Stimulated activated CD8-positive, alpha-beta memory T cell treated with anti-CD3 and anti-CD28 coated beads, Interleukin-4, amount 100 ng/mL, for 24 hours (primary cell): ENCODE measurements at regions not wholly inside any gene's neighbourhood (a gene's known extent, or its start where the extent isn't known, plus 50 kb on each side); places are given as distances from the start of the nearest gene placed in this dataset.
A peak's percentile ranks its signal among the peaks of the same experiment; 100 is the strongest.
"Not testable (repeated sequence)": the region's sequence is repeated elsewhere in the genome, so short reads cannot be mapped to it uniquely, and the experiment has no call there.

Experiments
- DNase-seq: peaks from one replicate; pipeline ENCODE4 v3.0.0-alpha.2; 2020; ENCODE audit warnings: low read depth

- no peak for DNase-seq
Observed at GRCh38 chr3:35849496-35849895, 210.2 kb downstream of the ARPP21 start.

GRCh38 chr3:35849963-35850362 lies 210.6 kb downstream of the ARPP21 start:
- no peak for DNase-seq

- DNase-seq, result no peak
Observed at GRCh38 chr3:35857004-35857403, 217.7 kb downstream of the ARPP21 start.

DNA sequence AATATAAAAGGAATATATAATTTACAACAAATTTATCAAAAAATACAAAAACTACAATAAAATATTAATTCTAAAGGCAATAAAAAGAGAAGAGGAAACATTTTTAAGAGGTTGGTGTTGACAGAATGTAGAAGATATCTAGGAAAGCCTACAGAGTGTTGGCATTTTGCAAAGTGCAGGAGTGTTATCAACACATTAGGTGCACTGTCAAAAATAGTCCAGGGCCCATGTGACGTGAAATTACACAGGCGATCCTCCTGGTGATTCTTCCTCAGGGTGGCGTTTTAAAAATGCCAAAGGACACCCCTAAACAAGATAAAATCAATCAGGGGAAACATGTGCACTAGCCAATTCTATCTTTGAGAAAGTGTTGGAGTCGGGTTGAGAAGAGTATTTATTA lies 222.7 kb downstream of the ARPP21 start:
- no peak for DNase-seq

DNA sequence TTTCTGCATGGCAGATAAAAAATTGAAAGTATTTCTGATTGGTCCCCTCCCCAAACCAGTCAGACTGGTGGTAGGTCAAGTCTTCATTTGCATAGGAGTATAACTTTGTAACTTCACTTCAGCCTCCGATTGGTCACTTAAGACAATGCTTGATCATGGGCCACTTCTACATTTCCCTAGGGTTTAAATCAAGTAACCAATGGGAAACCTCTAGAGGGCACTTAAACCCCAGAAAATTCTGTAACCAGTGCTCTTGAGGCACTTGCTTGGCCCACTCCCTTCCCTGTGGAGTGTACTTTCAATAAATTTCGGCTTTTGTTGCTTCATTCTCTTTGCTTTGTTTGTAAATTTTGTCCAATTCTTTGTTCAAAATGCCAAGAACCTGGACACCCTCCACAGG lies 225.5 kb downstream of the ARPP21 start:
- DNase-seq, result no peak

GRCh38 chr3:35867791-35868190 lies 228.5 kb downstream of the ARPP21 start:
- no peak for DNase-seq

DNA sequence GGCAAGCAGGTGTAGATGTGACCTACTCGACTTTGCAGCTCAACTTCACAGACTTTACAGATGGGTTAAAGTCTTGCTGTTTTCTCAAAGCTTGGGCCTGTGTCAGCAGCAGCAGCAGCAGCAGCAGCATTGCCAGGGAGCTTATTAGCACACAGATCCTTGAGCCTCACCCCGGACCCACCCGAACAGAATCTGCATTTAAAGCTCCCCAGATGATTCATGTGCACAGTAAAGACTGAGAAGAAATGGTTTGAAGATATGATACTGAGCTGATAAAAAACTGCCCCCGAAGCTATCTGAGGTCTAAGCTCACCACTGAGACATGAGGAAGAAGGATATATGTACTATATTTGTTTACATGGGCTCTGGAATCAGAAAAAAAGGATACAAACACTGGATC lies 231.7 kb downstream of the ARPP21 start:
- DNase-seq, result no peak

GRCh38 chr3:35883929-35884328 lies 244.6 kb downstream of the ARPP21 start:
- DNase-seq, result no peak

- DNase-seq, result no peak
Observed at GRCh38 chr3:35894735-35895134, 255.4 kb downstream of the ARPP21 start.

- DNase-seq, result no peak
Observed at GRCh38 chr3:35899245-35899644, 259.9 kb downstream of the ARPP21 start.

GRCh38 chr3:35900079-35900478 lies 260.8 kb downstream of the ARPP21 start:
- DNase-seq, result no peak

- peak; percentile 5 for DNase-seq
Observed at GRCh38 chr3:35908366-35909232, 269.3 kb downstream of the ARPP21 start.

DNA sequence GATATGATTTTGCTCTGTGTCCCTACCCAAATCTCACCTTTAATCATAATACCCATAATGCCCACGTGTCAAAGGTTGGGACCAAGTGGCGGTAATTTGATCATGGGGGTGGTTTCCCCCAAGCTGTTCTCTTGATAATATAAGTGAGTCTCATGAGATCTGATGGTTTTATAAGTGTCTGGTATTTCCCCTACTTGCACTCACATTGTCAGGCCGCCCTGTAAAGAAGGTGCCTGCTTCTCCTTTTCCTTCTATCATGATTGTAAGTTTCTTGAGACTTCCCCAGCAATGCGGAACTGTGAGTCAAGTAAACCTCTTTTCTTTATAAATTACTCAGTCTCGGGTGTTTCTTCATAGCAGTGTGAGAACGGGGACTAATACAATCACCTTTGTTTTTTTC lies 279.8 kb downstream of the ARPP21 start:
- no peak for DNase-seq

- no peak for DNase-seq
Observed at GRCh38 chr3:35921718-35922117, 282.4 kb downstream of the ARPP21 start.

DNA sequence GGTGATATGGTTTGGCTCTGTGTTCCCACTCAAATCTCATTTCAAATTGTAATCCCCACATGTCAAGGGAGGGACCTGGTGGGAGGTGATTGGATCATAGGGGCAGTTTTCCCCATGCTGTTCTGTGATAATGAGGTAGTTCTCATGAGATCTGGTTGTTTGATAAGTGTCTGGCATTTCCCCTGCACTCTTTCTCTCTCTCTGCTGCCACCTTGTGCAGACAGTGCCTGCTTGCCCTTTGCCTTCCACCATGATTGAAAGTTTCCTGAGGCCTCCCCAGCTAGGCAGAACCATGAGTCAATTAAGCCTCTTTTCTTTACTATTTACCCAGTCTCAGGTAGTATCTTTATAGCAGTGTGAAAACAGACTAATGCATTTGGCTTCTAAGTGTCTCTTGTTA lies 284.7 kb downstream of the ARPP21 start:
- DNase-seq, result not testable (repeated sequence)

DNA sequence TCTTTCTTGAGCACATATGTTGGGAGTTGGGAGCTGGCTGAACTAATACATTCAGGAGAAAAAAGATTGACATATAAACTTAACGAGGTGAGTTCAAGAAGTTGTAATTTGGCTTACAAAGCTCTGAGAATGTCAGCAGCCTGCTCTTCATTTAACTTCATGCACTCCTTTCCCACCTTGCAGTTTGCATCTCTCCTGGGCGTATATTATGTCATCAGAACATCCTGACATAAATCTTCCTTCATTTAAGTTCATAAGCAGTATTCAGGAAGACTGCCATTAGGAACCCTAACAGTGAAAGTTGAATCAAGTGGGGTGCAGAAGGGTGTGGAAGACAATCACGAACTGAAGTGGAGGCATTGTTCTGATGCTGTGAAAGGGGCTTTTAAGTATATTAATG lies 288.1 kb downstream of the ARPP21 start:
- no peak for DNase-seq

GRCh38 chr3:35929158-35929557 lies 289.8 kb downstream of the ARPP21 start:
- no peak for DNase-seq

DNA sequence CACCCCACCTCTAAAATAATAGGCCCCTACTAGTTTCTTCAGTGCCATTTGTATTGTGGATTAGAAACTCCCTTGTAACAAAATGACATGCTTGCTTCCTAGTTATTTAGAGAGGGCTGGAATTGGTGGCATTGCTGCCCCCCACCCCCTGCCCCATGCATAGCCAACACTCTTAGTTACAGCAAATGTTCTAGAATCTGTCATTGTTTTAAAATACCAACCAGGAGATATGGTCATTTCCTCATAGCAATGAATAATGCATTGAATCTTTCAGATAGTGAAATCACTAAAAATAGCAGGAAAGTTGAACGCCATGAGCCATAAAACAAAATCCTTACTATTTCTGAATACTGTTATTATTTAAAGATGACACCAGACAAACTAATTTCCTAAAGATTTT lies 292.5 kb downstream of the ARPP21 start:
- DNase-seq, result no peak

- no peak for DNase-seq
Observed at GRCh38 chr3:35932995-35933394, 293.7 kb downstream of the ARPP21 start.

- DNase-seq, result no peak
Observed at GRCh38 chr3:35936571-35936970, 297.2 kb downstream of the ARPP21 start.

DNA sequence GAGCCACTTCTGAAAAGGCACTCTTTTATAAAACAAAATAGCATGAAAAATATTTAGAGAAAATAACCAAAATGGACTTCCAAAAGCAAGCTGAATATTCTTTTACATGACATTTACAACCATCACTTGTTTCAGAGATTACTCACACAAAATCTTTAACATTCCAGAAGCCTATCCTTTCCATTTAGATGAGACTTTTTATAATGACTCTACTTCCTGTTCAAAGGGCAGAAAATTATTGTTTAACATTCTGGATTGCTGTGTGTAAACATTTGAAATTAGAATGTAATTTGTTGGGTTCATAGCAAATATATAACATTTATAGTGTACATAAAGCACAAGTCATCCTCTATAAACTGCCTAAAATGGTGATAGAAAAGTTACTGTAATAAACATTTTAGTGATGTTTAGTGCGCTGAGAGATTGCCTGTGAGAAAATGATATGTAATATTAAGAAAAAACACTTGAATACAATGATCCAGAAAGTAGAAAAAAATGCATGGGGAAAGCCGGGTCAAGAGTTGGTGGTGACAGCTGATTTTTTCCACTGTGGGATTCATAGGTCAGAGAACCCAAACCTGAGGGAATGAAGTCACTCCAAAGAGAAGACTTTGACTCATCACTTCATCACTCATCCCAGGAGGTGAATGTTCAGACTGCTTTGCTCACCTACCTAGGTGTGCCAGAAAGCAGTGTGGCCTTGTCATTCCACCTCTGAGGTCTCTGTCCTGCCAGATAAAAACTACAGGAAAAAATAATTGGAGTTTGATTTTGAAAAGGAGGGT lies 305.8 kb downstream of the ARPP21 start:
- no peak for DNase-seq

DNA sequence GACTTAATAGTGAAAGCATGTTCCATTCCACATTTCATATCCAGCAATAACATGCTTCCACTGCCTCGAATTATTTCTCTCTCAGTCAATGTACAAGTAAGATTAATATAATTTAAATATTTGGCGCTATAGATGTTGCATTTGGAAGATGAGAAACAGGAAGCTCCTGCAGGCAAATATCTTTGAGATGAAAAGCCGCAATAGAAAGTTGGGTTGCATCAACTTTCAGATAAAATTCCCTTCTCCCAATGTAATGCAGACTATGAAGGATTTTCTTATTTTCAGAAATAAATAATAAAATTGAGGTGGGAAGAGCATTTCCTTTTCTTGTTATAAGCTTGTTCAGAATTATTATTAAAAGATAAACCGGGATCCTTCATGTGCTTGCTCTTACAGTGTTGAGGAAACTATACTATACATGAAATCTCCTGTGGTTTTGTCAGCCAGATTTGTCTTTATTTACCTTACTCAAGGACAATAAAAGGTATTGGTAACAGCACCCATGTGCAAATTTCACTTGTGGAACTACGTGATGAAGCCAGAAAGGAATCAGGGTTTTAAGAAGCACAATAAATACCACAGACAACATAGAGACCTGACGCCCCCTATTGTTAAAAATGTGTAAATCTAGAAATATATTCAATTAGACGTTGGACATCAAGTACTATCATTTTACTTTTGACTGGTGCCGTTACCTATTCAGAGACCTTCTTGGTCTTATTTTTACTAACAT lies 307.0 kb downstream of the ARPP21 start:
- no peak for DNase-seq
